ENCODE measurements at regions not wholly inside any gene's neighbourhood (a gene's known extent, or its start where the extent isn't known, plus 50 kb on each side); places are given as distances from the start of the nearest gene placed in this dataset.
"Not testable (repeated sequence)": the region's sequence is repeated elsewhere in the genome, so short reads cannot be mapped to it uniquely, and the experiment has no call there.

GRCh38 chr5:174585472-174585871 is 138.9 kb upstream of the MSX2 start:
- H3K4me3 Mint-ChIP-seq: no peak overlapping the region
- H3K4me1 Mint-ChIP-seq: peaks cover 5% of the 10 kb centered on the region
- TF ChIP-seq CTCF (IDR thresholded peaks at IDR 0.05; ENCODE audit: unreplicated experiment in 3 of 3): no peak
- peaks cover 7% of the 10 kb centered on the region for H3K9me3 Mint-ChIP-seq
- no peak overlapping the region for H3K27ac Mint-ChIP-seq
- no peaks in the 10 kb centered on the region for H3K36me3 Mint-ChIP-seq (ENCODE audit: low read depth)
- peaks cover 25% of the 10 kb centered on the region for H3K27me3 Mint-ChIP-seq (ENCODE audit: low read depth)

GRCh38 chr5:174586163-174586562 is 138.2 kb upstream of the MSX2 start:
- not testable (repeated sequence) for H3K4me3 Mint-ChIP-seq; H3K9me3 Mint-ChIP-seq; H3K4me1 Mint-ChIP-seq; H3K36me3 Mint-ChIP-seq (ENCODE audit: low read depth); H3K27ac Mint-ChIP-seq
- H3K27me3 Mint-ChIP-seq (ENCODE audit: low read depth): peaks cover 20% of the 10 kb centered on the region

GRCh38 chr5:174589011-174589410 is 135.4 kb upstream of the MSX2 start:
- no peak for TF ChIP-seq CTCF (IDR thresholded peaks at IDR 0.05; ENCODE audit: unreplicated experiment in 3 of 3)
- Mint-ChIP-seq H3K27me3 (ENCODE audit: low read depth) (peaks cover 11% of the 10 kb centered on the region), H3K4me1 (no peaks in the 10 kb centered on the region), H3K36me3 (ENCODE audit: low read depth) (no peaks in the 10 kb centered on the region), H3K4me3 (no peak overlapping the region), H3K9me3 (peaks cover 7% of the 10 kb centered on the region), H3K27ac (no peak overlapping the region)

GRCh38 chr5:174589599-174589998 is 134.8 kb upstream of the MSX2 start:
- Mint-ChIP-seq H3K4me1 (no peaks in the 10 kb centered on the region), H3K27ac (no peak overlapping the region), H3K36me3 (ENCODE audit: low read depth) (no peaks in the 10 kb centered on the region), H3K9me3 (peaks cover 7% of the 10 kb centered on the region), H3K27me3 (ENCODE audit: low read depth) (peaks cover 8% of the 10 kb centered on the region), H3K4me3 (no peak overlapping the region)
- TF ChIP-seq CTCF (IDR thresholded peaks at IDR 0.05; ENCODE audit: unreplicated experiment in 3 of 3): no peak

GRCh38 chr5:174590820-174591219 is 133.6 kb upstream of the MSX2 start:
- H3K9me3 Mint-ChIP-seq: peaks cover 4% of the 10 kb centered on the region
- TF ChIP-seq CTCF (IDR thresholded peaks at IDR 0.05; ENCODE audit: unreplicated experiment in 3 of 3): no peak
- H3K27me3 Mint-ChIP-seq (ENCODE audit: low read depth): peaks cover 4% of the 10 kb centered on the region
- H3K4me3 Mint-ChIP-seq: no peak overlapping the region
- H3K4me1 Mint-ChIP-seq: no peaks in the 10 kb centered on the region
- H3K36me3 Mint-ChIP-seq (ENCODE audit: low read depth): no peaks in the 10 kb centered on the region
- H3K27ac Mint-ChIP-seq: no peak overlapping the region

GRCh38 chr5:174596429-174596828 is 128.0 kb upstream of the MSX2 start:
- H3K27ac Mint-ChIP-seq: no peak overlapping the region
- no peak for TF ChIP-seq CTCF (IDR thresholded peaks at IDR 0.05; ENCODE audit: unreplicated experiment in 3 of 3)
- peaks cover 16% of the 10 kb centered on the region for H3K27me3 Mint-ChIP-seq (ENCODE audit: low read depth)
- H3K9me3 Mint-ChIP-seq: no peaks in the 10 kb centered on the region
- H3K4me1 Mint-ChIP-seq: no peaks in the 10 kb centered on the region
- no peaks in the 10 kb centered on the region for H3K36me3 Mint-ChIP-seq (ENCODE audit: low read depth)
- no peak overlapping the region for H3K4me3 Mint-ChIP-seq

Measured in nephron (organoid).